GM18505 (cell line): ENCODE measurements at regions not wholly inside any gene's neighbourhood (a gene's known extent, or its start where the extent isn't known, plus 50 kb on each side); places are given as distances from the start of the nearest gene placed in this dataset.

Source experiments
- ATAC-seq: cut with Tn5 transposase; IDR thresholded peaks from one replicate; pipeline ENCODE4 v1.9.1; 2021; ENCODE audit not compliant: unreplicated experiment
- POLR2A ChIP-seq: IDR thresholded peaks from 4 replicates; pipeline ENCODE4 v1.6.1; 2011; ENCODE audit warnings: borderline replicate concordance; ENCODE audit not compliant: insufficient read depth, insufficient read length; ENCODE audit errors: extremely low read depth

- ATAC-seq: no peak
- no peak for TF ChIP-seq POLR2A
Observed at GRCh38 chr9:81868145-81868544, 60.1 kb upstream of the SPATA31D4 start.

- no peak for ATAC-seq
- TF ChIP-seq POLR2A: no peak
Observed at GRCh38 chr9:81871695-81872094, 56.5 kb upstream of the SPATA31D4 start.

GRCh38 chr9:81874250-81874649 lies 54.0 kb upstream of the SPATA31D4 start:
- no peak for ATAC-seq

GRCh38 chr9:81874931-81875330 lies 53.3 kb upstream of the SPATA31D4 start:
- TF ChIP-seq POLR2A: no peak
- no peak for ATAC-seq

More at GRCh38 chr9:81874250-81874649, 54.0 kb upstream of the SPATA31D4 start:
- TF ChIP-seq POLR2A: no peak

GRCh38 chr9:81877047-81877446 lies 51.2 kb upstream of the SPATA31D4 start:
- no peak for TF ChIP-seq POLR2A
- ATAC-seq: no peak
